GM12878 (cell line): ENCODE measurements at regions not wholly inside any gene's neighbourhood (a gene's known extent, or its start where the extent isn't known, plus 50 kb on each side); places are given as distances from the start of the nearest gene placed in this dataset.

ENCODE experiments used
- CHD4 ChIP-seq: fragments of 200-600 bp; sonication (generic); IDR thresholded peaks from 2 replicates; pipeline ENCODE4 v1.6.1; 2016; ENCODE audit warnings: mild to moderate bottlenecking
- EZH2 ChIP-seq: IDR thresholded peaks from 2 replicates; pipeline ENCODE4 v1.6.1; 2012; ENCODE audit warnings: low read depth, mild to moderate bottlenecking, control low read depth, inconsistent platforms, low read length, borderline replicate concordance; ENCODE audit not compliant: control insufficient read depth
- FOS ChIP-seq: IDR thresholded peaks from 3 replicates; pipeline ENCODE4 v1.6.1; 2011; ENCODE audit warnings: borderline replicate concordance; ENCODE audit not compliant: insufficient read length; ENCODE audit errors: extremely low read depth
- SIN3A ChIP-seq: IDR thresholded peaks from 2 replicates; pipeline ENCODE4 v1.6.1; 2012; ENCODE audit warnings: low read depth, low read length, improper control_type of control experiment
- TF ChIP-seq, protein P1 (sequence below), 3 experiments: IDR thresholded peaks in 2 of 3; conservative IDR thresholded peaks in 1 of 3; 2 replicates each; pipeline ENCODE4 v1.5.1; 2011; ENCODE audit warnings: low read depth in 3 of 3, low read length in 3 of 3, mild to moderate bottlenecking in 3 of 3, control low read depth in 2 of 3, moderate library complexity in 2 of 3, inconsistent platforms in 1 of 3, mixed read lengths in 1 of 3; ENCODE audit not compliant: control insufficient read depth in 2 of 3, insufficient read depth in 1 of 3; ENCODE audit errors: extremely low read depth in 1 of 3

DNA sequence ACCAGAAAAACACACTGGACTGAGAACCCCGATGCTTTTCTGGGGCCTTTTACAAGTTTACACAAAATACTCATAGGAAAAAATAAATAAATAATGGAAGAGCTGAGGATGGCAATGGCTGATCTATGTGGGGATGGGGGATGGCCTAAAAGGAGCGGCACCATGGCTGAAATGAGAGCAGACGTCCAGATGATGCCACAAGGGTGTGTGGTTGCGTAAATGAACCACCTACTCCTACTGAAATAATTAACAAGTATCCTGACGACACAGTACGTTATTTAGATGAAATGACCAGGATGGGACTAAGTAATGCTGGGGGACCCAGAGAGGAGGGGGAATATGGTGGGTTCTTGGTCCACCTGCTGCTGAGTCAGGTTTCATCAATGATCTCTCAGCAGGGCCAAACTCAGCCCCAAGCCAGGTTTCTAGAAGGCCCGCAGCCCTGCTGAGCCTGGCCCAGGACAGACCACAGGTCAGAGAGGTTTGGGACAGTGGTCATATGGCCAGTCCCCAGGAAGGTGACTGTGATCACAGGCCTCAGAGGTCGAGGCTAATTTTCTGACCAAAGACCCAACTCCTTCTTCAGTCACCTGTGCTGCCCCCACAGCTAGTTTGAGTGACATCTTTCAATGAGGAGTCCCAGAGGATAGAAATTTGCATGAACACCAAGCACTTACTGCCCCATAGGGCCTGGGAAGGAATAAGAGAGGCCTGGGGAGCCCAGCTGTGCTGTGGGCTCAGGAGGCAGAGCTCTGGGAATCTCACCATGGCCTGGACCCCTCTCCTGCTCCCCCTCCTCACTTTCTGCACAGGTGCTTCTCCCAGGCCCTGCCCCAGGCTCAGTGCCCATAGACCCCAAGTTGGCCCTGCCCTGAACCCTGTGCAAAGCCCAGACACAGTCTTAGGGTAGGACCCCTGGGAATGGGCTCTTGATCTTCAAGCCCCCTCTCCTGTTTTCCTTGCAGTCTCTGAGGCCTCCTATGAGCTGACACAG is 76.3 kb upstream of the IGLL5 start:
- TF ChIP-seq, protein P1, sequence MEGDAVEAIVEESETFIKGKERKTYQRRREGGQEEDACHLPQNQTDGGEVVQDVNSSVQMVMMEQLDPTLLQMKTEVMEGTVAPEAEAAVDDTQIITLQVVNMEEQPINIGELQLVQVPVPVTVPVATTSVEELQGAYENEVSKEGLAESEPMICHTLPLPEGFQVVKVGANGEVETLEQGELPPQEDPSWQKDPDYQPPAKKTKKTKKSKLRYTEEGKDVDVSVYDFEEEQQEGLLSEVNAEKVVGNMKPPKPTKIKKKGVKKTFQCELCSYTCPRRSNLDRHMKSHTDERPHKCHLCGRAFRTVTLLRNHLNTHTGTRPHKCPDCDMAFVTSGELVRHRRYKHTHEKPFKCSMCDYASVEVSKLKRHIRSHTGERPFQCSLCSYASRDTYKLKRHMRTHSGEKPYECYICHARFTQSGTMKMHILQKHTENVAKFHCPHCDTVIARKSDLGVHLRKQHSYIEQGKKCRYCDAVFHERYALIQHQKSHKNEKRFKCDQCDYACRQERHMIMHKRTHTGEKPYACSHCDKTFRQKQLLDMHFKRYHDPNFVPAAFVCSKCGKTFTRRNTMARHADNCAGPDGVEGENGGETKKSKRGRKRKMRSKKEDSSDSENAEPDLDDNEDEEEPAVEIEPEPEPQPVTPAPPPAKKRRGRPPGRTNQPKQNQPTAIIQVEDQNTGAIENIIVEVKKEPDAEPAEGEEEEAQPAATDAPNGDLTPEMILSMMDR (IDR thresholded peaks at IDR 0.05 in 2 of 3, conservative IDR thresholded peaks at IDR 0.05 in 1 of 3; ENCODE audit: control insufficient read depth in 2 of 3, extremely low read depth in 1 of 3, insufficient read depth in 1 of 3, low read depth in 3 of 3, low read length in 3 of 3), result no peak
- TF ChIP-seq FOS, result no peak
- no peak for TF ChIP-seq EZH2
- no peak for TF ChIP-seq SIN3A
- TF ChIP-seq CHD4, result no peak
